Stomach (tissue), 8 donors: ENCODE measurements at regions not wholly inside any gene's neighbourhood (a gene's known extent, or its start where the extent isn't known, plus 50 kb on each side); places are given as distances from the start of the nearest gene placed in this dataset.

Source experiments
- DNase-seq, 2 donors: peaks; one replicate each; pipeline versions ENCODE4 v3.0.0 to v3.0.0-alpha.2; 2013 to 2019
- H3K27ac ChIP-seq, 5 donors: fragments of 200-600 bp in 4 of 5; sonication (generic) in 4 of 5; one replicate each; pipeline ENCODE4 v1.5.1; 2013 to 2019; ENCODE audit warnings: mild to moderate bottlenecking in 1 of 5, moderate library complexity in 1 of 5
- H3K27me3 ChIP-seq, 3 donors: fragments of 200-600 bp; sonication (generic); one replicate each; pipeline ENCODE4 v1.5.1; 2017 to 2019; ENCODE audit warnings: mixed run types in 1 of 3
- H3K36me3 ChIP-seq, 4 donors: fragments of 200-600 bp; sonication (generic); 1 replicate in 3 of 4; 2 replicates in 1 of 4; pipeline ENCODE4 v1.5.1; 2016 to 2019
- H3K4me1 ChIP-seq, 4 donors: fragments of 200-600 bp; sonication (generic); one replicate each; pipeline ENCODE4 v1.5.1; 2016 to 2019
- H3K4me3 ChIP-seq, 4 donors: fragments of 200-600 bp; sonication (generic) in 3 of 4; one replicate each; pipeline ENCODE4 v1.5.1; 2016 to 2019; ENCODE audit warnings: mild to moderate bottlenecking in 1 of 4
- H3K9me3 ChIP-seq, 4 donors: fragments of 200-600 bp; sonication (generic); one replicate each; pipeline ENCODE4 v1.5.1; 2016 to 2019
- EP300 ChIP-seq: sonication (generic); formaldehyde crosslinking; IDR thresholded peaks from one replicate; pipeline ENCODE4 v1.6.1; 2017; ENCODE audit warnings: antibody characterized with exemption
- POLR2A ChIP-seq, 4 donors: fragments of 450-650 bp; IDR thresholded peaks; one replicate each; pipeline ENCODE4 v1.6.1; 2016; ENCODE audit warnings: antibody characterized with exemption in 4 of 4, control low read depth in 2 of 4, mild to moderate bottlenecking in 1 of 4, moderate library complexity in 1 of 4
- POLR2AphosphoS5 ChIP-seq, 3 donors: sonication (generic); formaldehyde crosslinking; IDR thresholded peaks; one replicate each; pipeline ENCODE4 v1.6.1; 2016; ENCODE audit warnings: antibody characterized with exemption in 3 of 3
- WGBS, 5 donors: extraction: QIAGEN DNeasy Blood & Tissue Kit in 3 of 5; methylation state at CpG; one replicate each; pipeline versions ENCODE4 v1.1.5 to v1.1.7; 2013 to 2018; 5-methylcytosine and 5-hydroxymethylcytosine counted together
- intact Hi-C: fragments of 100-400 bp; cut with DNase I; formaldehyde crosslinking; loops from one replicate; pipeline ENCODE4 v1.15.1; 2023; ENCODE audit warnings: low total_unique reads
- TF ChIP-seq, protein P1 (sequence below), 7 experiments: fragments of 450-650 bp in 4 of 7; fragments of 200-600 bp in 3 of 7; sonication (generic) in 3 of 7; IDR thresholded peaks; one replicate each; pipeline ENCODE4 v1.5.1; 2016 to 2019; ENCODE audit warnings: antibody characterized with exemption in 7 of 7, control low read depth in 2 of 7, mild to moderate bottlenecking in 1 of 7
- donor health status: healthy with polysubstance abuse.
- donor health status: Bipolar disorder and iron deficiency.
- donor health status: healthy.

DNA sequence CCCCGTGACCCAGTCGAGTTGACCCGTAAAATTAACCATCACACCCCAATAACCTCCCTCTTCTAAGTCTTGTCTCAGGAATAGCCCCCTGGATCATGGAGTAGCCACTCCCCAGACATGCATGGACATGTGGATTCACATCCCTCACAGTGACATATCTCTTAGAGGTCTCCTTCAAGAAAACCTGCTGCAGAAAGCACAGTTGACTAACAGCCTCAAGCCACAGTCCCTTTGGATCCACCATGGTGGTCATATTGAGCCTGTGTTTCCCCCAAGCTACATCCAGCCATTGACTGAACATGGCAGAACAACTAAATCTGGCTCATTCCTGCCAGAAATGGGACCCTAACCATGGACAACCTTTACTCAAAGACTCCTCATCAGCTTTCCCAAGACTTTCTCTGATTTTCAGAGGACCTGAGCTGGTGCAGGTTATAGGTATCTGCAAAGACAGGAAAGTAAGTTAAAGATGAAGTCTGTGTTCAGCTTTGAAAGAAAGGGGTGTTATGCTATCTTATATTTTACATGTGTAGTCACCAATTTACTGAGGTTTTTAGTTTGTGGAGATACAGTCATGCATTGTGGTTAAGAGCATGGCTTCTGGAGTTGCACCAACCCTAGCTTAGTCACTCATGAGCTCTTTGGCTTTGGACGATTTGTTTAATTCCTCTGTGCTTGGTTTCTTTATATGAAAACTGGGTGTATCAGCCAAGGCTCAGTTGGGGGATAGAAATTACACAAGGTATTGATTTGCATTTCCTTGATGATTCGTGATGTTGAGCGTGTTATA, 219.1 kb downstream of the MYLK4 start:
- H3K27me3 ChIP-seq: no peaks in the 10 kb centered on the region
- intact Hi-C loops: no loop called here
- 75 to 90% (median 76%) methylated on average over 4 to 6 of the region's 6 CpGs for WGBS, 5 donors

DNA sequence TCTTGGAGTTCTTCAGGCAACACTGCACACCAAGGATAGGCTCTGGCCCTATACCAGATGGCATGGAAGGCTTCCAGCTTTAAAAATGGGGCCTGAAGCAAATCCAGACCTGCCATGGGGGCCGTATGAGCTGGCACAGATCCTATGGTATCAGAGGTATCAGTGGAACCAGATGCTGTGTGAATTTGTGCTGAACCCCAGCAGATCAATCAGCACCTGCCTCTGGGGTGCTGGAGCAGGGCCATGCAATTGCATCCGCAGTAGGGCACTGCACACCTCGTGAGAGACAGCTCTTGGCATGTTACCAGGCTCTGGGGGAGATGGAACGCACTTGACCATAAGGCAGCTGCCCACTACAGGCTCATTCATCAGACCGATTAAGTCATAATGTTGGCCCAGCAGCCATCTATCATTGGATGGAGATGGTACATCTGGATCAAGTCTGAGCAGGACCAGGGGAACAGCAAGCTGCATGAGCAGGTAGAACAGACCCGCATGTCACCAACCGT, 221.5 kb downstream of the MYLK4 start:
- H3K27ac ChIP-seq: no peak overlapping the region
- TF ChIP-seq, protein P1, sequence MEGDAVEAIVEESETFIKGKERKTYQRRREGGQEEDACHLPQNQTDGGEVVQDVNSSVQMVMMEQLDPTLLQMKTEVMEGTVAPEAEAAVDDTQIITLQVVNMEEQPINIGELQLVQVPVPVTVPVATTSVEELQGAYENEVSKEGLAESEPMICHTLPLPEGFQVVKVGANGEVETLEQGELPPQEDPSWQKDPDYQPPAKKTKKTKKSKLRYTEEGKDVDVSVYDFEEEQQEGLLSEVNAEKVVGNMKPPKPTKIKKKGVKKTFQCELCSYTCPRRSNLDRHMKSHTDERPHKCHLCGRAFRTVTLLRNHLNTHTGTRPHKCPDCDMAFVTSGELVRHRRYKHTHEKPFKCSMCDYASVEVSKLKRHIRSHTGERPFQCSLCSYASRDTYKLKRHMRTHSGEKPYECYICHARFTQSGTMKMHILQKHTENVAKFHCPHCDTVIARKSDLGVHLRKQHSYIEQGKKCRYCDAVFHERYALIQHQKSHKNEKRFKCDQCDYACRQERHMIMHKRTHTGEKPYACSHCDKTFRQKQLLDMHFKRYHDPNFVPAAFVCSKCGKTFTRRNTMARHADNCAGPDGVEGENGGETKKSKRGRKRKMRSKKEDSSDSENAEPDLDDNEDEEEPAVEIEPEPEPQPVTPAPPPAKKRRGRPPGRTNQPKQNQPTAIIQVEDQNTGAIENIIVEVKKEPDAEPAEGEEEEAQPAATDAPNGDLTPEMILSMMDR (IDR thresholded peaks at IDR 0.05): no peak
- TF ChIP-seq EP300 (no peak), POLR2A (IDR thresholded peaks at IDR 0.05) (no peak), POLR2AphosphoS5 (IDR thresholded peaks at IDR 0.05) (no peak)
- WGBS, 5 donors: 50 to 71% (median 64%) methylated on average over 7 of the region's 7 CpGs
- no peak overlapping the region for H3K4me3 ChIP-seq
- H3K27me3 ChIP-seq: no peaks in the 10 kb centered on the region
- H3K36me3 ChIP-seq: no peaks in the 10 kb centered on the region
- peaks cover 0 to 13% (median 6%) of the 10 kb centered on the region in 4 donors for H3K9me3 ChIP-seq
- intact Hi-C loops: no loop called here
- DNase-seq: no peak
- H3K4me1 ChIP-seq: no peaks in the 10 kb centered on the region

More for the DNA sequence above, 219.1 kb downstream of the MYLK4 start:
- H3K4me1 ChIP-seq: no peaks in the 10 kb centered on the region
- no peak for TF ChIP-seq EP300
- no peak for TF ChIP-seq POLR2AphosphoS5 (IDR thresholded peaks at IDR 0.05)
- TF ChIP-seq POLR2A (IDR thresholded peaks at IDR 0.05): no peak
- TF ChIP-seq, protein P1 (IDR thresholded peaks at IDR 0.05): no peak
- H3K9me3 ChIP-seq: peaks cover 0 to 7% (median 6%) of the 10 kb centered on the region in 4 donors
- H3K4me3 ChIP-seq: no peak overlapping the region
- no peak overlapping the region for H3K27ac ChIP-seq
- no peak for DNase-seq
- H3K36me3 ChIP-seq: no peaks in the 10 kb centered on the region

DNA sequence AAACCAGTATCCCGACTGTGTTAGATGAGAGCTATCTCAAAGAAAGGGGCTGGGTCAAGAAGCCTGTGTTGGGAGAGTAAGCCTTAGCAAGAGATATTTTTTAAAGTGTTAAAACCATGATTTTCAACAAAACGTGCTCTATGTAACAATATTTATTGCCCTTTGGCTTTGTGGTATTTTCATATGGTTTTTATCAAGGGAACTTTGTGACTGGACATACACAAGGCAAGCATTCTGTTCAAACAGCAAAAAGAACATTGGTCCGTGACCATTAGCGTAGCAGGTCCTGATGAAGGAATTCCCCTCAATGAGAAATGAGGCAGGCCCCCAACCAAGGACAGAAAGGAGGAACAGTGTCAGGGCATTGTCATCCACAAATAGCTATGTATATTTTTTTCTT, 222.6 kb downstream of the MYLK4 start:
- WGBS, 5 donors: 56 to 73% (median 63%) methylated on average over 4 of the region's 4 CpGs
- Histone ChIP-seq H3K4me3 (no peak overlapping the region), H3K36me3 (no peaks in the 10 kb centered on the region), H3K4me1 (no peaks in the 10 kb centered on the region), H3K27ac (no peak overlapping the region), H3K9me3 (peaks cover 0 to 16% (median 6%) of the 10 kb centered on the region in 4 donors), H3K27me3 (no peaks in the 10 kb centered on the region)
- intact Hi-C loops: no loop called here
- no peak for DNase-seq
- TF ChIP-seq EP300: no peak
- TF ChIP-seq, protein P1 (IDR thresholded peaks at IDR 0.05): no peak
- TF ChIP-seq POLR2AphosphoS5 (IDR thresholded peaks at IDR 0.05): no peak
- TF ChIP-seq POLR2A (IDR thresholded peaks at IDR 0.05): no peak

DNA sequence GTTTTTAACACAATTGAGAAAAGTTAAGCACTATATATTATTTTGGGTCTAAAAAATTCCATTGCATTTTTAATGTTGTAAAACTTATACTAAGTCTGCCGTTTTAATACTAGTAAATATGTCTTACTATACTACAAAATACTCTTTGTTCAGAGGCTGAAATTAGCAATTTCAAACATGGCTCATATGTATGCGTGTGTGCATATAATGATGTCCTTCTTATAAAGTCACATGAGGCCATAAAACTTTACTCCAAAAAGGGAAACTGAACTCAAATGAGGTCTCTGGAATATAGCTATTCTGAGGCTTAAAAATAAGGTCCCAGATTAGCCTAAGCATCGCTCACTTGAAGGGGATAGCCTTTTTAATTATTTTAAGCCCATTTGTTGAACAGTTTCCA, 224.0 kb downstream of the MYLK4 start:
- 76 to 86% (median 81%) methylated on average over 3 of the region's 3 CpGs for WGBS, 5 donors
- TF ChIP-seq EP300 (no peak), POLR2AphosphoS5 (IDR thresholded peaks at IDR 0.05) (no peak), POLR2A (IDR thresholded peaks at IDR 0.05) (no peak)
- TF ChIP-seq, protein P1 (IDR thresholded peaks at IDR 0.05): no peak
- no peaks in the 10 kb centered on the region for H3K36me3 ChIP-seq

More for the DNA sequence above, 224.0 kb downstream of the MYLK4 start:
- H3K27me3 ChIP-seq: no peaks in the 10 kb centered on the region
- DNase-seq: no peak
- no peak overlapping the region for H3K27ac ChIP-seq
- peaks cover 0 to 9% (median 0%) of the 10 kb centered on the region in 4 donors for H3K9me3 ChIP-seq
- H3K4me1 ChIP-seq: no peaks in the 10 kb centered on the region
- intact Hi-C loops: no loop called here
- H3K4me3 ChIP-seq: no peak overlapping the region
